ENCODE measurements at regions not wholly inside any gene's neighbourhood (a gene's known extent, or its start where the extent isn't known, plus 50 kb on each side); places are given as distances from the start of the nearest gene placed in this dataset.

GRCh38 chr14:84804895-84805294 lies 725.0 kb upstream of the FLRT2 start:
- TF ChIP-seq POLR2A (IDR thresholded peaks at IDR 0.05; ENCODE audit: low read depth, low read length) (no peak), POLR2AphosphoS5 (IDR thresholded peaks at IDR 0.05; ENCODE audit: low read depth, low read length) (no peak), TAF1 (IDR thresholded peaks at IDR 0.05; ENCODE audit: low read depth, low read length) (no peak), POU2F2 (IDR thresholded peaks at IDR 0.05; ENCODE audit: low read depth, low read length) (no peak)

All from GM12891 (cell line).